GM23338 (cell line): ENCODE measurements at regions not wholly inside any gene's neighbourhood (a gene's known extent, or its start where the extent isn't known, plus 50 kb on each side); places are given as distances from the start of the nearest gene placed in this dataset.
A peak's percentile ranks its signal among the peaks of the same experiment; 100 is the strongest.

Source experiments
- ATAC-seq: fragments of 200-7000 bp; cut with Tn5 transposase; 3 replicates; pipeline ENCODE4 v1.9.1; 2020
- DNase-seq: peaks from one replicate; pipeline ENCODE4 v3.0.0-alpha.2; 2015; ENCODE audit warnings: low spot score
- H2AFZ ChIP-seq: fragments of 200-600 bp; sonication (generic); 2 replicates; pipeline ENCODE4 v1.8.0; 2016; ENCODE audit warnings: antibody characterized with exemption, mild to moderate bottlenecking, moderate library complexity
- H3F3A ChIP-seq: fragments of 200-600 bp; sonication (generic); replicated peaks from 2 replicates; pipeline ENCODE4 v1.8.0; 2017; ENCODE audit warnings: antibody characterized with exemption, mixed run types, low read depth
- H3K27ac ChIP-seq: fragments of 200-600 bp; sonication (generic); 2 replicates; pipeline ENCODE4 v1.6.1; 2016; ENCODE audit warnings: low read depth
- H3K27me3 ChIP-seq: fragments of 200-600 bp; sonication (generic); 2 replicates; pipeline ENCODE4 v1.8.0; 2016; ENCODE audit warnings: mild to moderate bottlenecking, mixed run types, moderate library complexity; ENCODE audit not compliant: insufficient read depth
- H3K36me3 ChIP-seq: fragments of 200-600 bp; sonication (generic); 2 replicates; pipeline ENCODE4 v1.8.0; 2016; ENCODE audit warnings: mild to moderate bottlenecking; ENCODE audit not compliant: insufficient read depth
- H3K4me1 ChIP-seq: fragments of 200-600 bp; sonication (generic); 2 replicates; pipeline ENCODE4 v1.8.0; 2016; ENCODE audit warnings: mild to moderate bottlenecking, moderate library complexity; ENCODE audit not compliant: insufficient read depth
- H3K4me2 ChIP-seq: fragments of 200-600 bp; sonication (generic); 2 replicates; pipeline ENCODE4 v1.7.1; 2017; ENCODE audit warnings: mixed run types
- H3K4me3 ChIP-seq: fragments of 200-600 bp; sonication (generic); 2 replicates; pipeline ENCODE4 v1.6.1; 2016; ENCODE audit warnings: mixed run types
- H3K79me2 ChIP-seq: fragments of 200-600 bp; sonication (generic); replicated peaks from 2 replicates; pipeline ENCODE4 v1.8.0; 2017; ENCODE audit warnings: mild to moderate bottlenecking; ENCODE audit not compliant: insufficient read depth
- H3K9me2 ChIP-seq: fragments of 200-600 bp; sonication (generic); 2 replicates; pipeline ENCODE4 v1.8.0; 2017; ENCODE audit not compliant: insufficient read depth
- H4K20me1 ChIP-seq: fragments of 200-600 bp; sonication (generic); replicated peaks from 2 replicates; pipeline ENCODE4 v1.8.0; 2017; ENCODE audit warnings: mild to moderate bottlenecking; ENCODE audit not compliant: insufficient read depth
- H3K27ac Mint-ChIP-seq: 2 replicates; pipeline ENCODE4 v1.8.0; 2020; ENCODE audit warnings: inconsistent platforms, mild to moderate bottlenecking, moderate library complexity, mixed read lengths
- H3K27me3 Mint-ChIP-seq: 3 replicates; pipeline ENCODE4 v1.8.0; 2022; ENCODE audit warnings: low read depth, mild to moderate bottlenecking, moderate library complexity, mixed read lengths, inconsistent platforms; ENCODE audit not compliant: insufficient read depth, poor library complexity
- H3K36me3 Mint-ChIP-seq: 3 replicates; pipeline ENCODE4 v1.8.0; 2021; ENCODE audit warnings: low read depth, mild to moderate bottlenecking, inconsistent platforms, moderate library complexity, mixed read lengths
- H3K4me1 Mint-ChIP-seq: 3 replicates; pipeline ENCODE4 v1.8.0; 2020; ENCODE audit warnings: mild to moderate bottlenecking, inconsistent platforms, mixed read lengths
- H3K4me3 Mint-ChIP-seq: 3 replicates; pipeline ENCODE4 v1.8.0; 2021; ENCODE audit warnings: moderate library complexity, mild to moderate bottlenecking, inconsistent platforms, mixed read lengths
- H3K9me3 Mint-ChIP-seq: 3 replicates; pipeline ENCODE4 v1.8.0; 2020; ENCODE audit warnings: moderate library complexity, mild to moderate bottlenecking, inconsistent platforms, mixed read lengths
- CREB1 ChIP-seq: fragments of 250-450 bp; sonication (Bioruptor Pico); IDR thresholded peaks from 2 replicates; pipeline ENCODE4 v1.5.0; 2020; ENCODE audit warnings: low read depth, mild to moderate bottlenecking, moderate library complexity
- ETS1 ChIP-seq: IDR thresholded peaks from 2 replicates; pipeline ENCODE4 v1.6.1; 2016; ENCODE audit warnings: antibody characterized with exemption
- EZH2 ChIP-seq: fragments of 200-600 bp; sonication (generic); IDR thresholded peaks from one replicate; pipeline ENCODE4 v1.8.0; 2017; ENCODE audit warnings: antibody characterized with exemption, mild to moderate bottlenecking, low read depth; ENCODE audit not compliant: unreplicated experiment
- EZH2phosphoT487 ChIP-seq: fragments of 200-600 bp; sonication (generic); IDR thresholded peaks from one replicate; pipeline ENCODE4 v1.8.1; 2018; ENCODE audit warnings: antibody characterized with exemption; ENCODE audit not compliant: unreplicated experiment
- POLR2AphosphoS5 ChIP-seq: IDR thresholded peaks from 2 replicates; pipeline ENCODE4 v1.6.1; 2016; ENCODE audit warnings: antibody characterized with exemption, low read depth
- STAT1 ChIP-seq: IDR thresholded peaks from one replicate; pipeline ENCODE4 v1.6.1; 2016; ENCODE audit warnings: antibody characterized with exemption; ENCODE audit not compliant: unreplicated experiment
- ZNF114 ChIP-seq: fragments of 250-450 bp; sonication (Bioruptor Pico); IDR thresholded peaks from 2 replicates; pipeline ENCODE4 v1.5.0; 2020; ENCODE audit warnings: mild to moderate bottlenecking, moderate library complexity
- ZNF331 ChIP-seq: fragments of 250-450 bp; sonication (Bioruptor Pico); IDR thresholded peaks from 2 replicates; pipeline ENCODE4 v1.5.0; 2020; ENCODE audit warnings: low read depth, mild to moderate bottlenecking, moderate library complexity
- TF ChIP-seq, protein P1 (sequence below): IDR thresholded peaks from one replicate; pipeline ENCODE4 v1.6.1; 2018; ENCODE audit warnings: antibody characterized with exemption; ENCODE audit not compliant: unreplicated experiment
- TF ChIP-seq, protein P2 (sequence below): fragments of 250-450 bp; sonication (Bioruptor Pico); IDR thresholded peaks from 2 replicates; pipeline ENCODE4 v1.5.0; 2020; ENCODE audit warnings: mild to moderate bottlenecking, moderate library complexity

GRCh38 chr4:31160146-31160545 lies 440.0 kb downstream of the PCDH7 start:
- no peak overlapping the region for H3K4me3 Mint-ChIP-seq
- Histone ChIP-seq H3K79me2 (no peaks in the 10 kb centered on the region), H3F3A (no peaks in the 10 kb centered on the region), H3K27ac (no peak overlapping the region), H3K4me3 (no peak overlapping the region), H3K4me1 (no peaks in the 10 kb centered on the region), H2AFZ (no peak overlapping the region), H3K9me2 (no peaks in the 10 kb centered on the region), H3K4me2 (no peak overlapping the region), H3K27me3 (no peaks in the 10 kb centered on the region), H3K36me3 (no peaks in the 10 kb centered on the region), H4K20me1 (no peaks in the 10 kb centered on the region)
- ATAC-seq = no peak
- no peaks in the 10 kb centered on the region for H3K27me3 Mint-ChIP-seq
- H3K27ac Mint-ChIP-seq = no peak overlapping the region
- no peaks in the 10 kb centered on the region for H3K36me3 Mint-ChIP-seq
- DNase-seq = no peak
- peaks cover 8% of the 10 kb centered on the region for H3K4me1 Mint-ChIP-seq
- H3K9me3 Mint-ChIP-seq = no peaks in the 10 kb centered on the region
- no peak for TF ChIP-seq CREB1 (CRISPR knock-in tag)
- TF ChIP-seq EZH2phosphoT487 = no peak
- TF ChIP-seq POLR2AphosphoS5 = no peak
- TF ChIP-seq EZH2 = no peak
- no peak for TF ChIP-seq ETS1
- no peak for TF ChIP-seq STAT1

DNA sequence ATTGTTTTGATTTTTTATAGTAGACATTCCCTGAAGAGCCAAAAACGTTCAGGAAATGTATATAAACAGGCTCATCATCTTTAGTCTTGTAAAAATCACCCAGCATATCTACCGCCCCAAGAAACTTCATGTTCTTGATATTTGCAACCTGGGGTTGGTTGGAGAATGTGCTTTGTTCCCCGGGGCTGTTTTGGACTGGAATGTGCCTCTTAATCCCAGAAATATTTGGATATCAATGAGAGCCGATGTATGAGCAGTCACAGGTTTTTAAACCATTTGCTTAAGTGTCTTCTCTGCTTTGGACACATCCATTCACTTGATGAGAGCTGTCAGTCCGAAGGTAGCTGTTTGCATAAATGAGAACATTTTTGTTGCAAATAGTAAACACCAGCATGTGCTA lies 449.7 kb downstream of the PCDH7 start:
- 0 out of 2 replicates have a peak overlapping the region, but pooled peaks have one; percentile 16 for H3K27ac Mint-ChIP-seq
- no peak for DNase-seq
- H3F3A ChIP-seq = no peaks in the 10 kb centered on the region
- H3K27ac ChIP-seq = no peak overlapping the region
- H3K79me2 ChIP-seq = no peaks in the 10 kb centered on the region
- no peaks in the 10 kb centered on the region for H3K27me3 ChIP-seq
- H3K4me2 ChIP-seq = no peak overlapping the region
- no peak overlapping the region for H3K4me3 ChIP-seq
- no peaks in the 10 kb centered on the region for H3K36me3 Mint-ChIP-seq
- no peak for ATAC-seq
- no peaks in the 10 kb centered on the region for H3K36me3 ChIP-seq
- peaks cover 3% of the 10 kb centered on the region; the same call in 1 of the 2 replicates for H3K9me2 ChIP-seq
- H3K27me3 Mint-ChIP-seq = peaks cover 2% of the 10 kb centered on the region
- H3K4me1 ChIP-seq = peaks cover 14% of the 10 kb centered on the region
- no peaks in the 10 kb centered on the region for H4K20me1 ChIP-seq
- H3K4me1 Mint-ChIP-seq = peaks cover 9% of the 10 kb centered on the region; the same call in 2 of the 3 replicates
- H3K9me3 Mint-ChIP-seq = no peaks in the 10 kb centered on the region
- H3K4me3 Mint-ChIP-seq = no peak overlapping the region
- H2AFZ ChIP-seq = peak overlapping the region; percentile 90
- TF ChIP-seq EZH2phosphoT487 (no peak), ETS1 (no peak), ZNF331 (CRISPR knock-in tag) (no peak), POLR2AphosphoS5 (no peak), EZH2 (no peak), ZNF114 (no peak)
- TF ChIP-seq, protein P1, sequence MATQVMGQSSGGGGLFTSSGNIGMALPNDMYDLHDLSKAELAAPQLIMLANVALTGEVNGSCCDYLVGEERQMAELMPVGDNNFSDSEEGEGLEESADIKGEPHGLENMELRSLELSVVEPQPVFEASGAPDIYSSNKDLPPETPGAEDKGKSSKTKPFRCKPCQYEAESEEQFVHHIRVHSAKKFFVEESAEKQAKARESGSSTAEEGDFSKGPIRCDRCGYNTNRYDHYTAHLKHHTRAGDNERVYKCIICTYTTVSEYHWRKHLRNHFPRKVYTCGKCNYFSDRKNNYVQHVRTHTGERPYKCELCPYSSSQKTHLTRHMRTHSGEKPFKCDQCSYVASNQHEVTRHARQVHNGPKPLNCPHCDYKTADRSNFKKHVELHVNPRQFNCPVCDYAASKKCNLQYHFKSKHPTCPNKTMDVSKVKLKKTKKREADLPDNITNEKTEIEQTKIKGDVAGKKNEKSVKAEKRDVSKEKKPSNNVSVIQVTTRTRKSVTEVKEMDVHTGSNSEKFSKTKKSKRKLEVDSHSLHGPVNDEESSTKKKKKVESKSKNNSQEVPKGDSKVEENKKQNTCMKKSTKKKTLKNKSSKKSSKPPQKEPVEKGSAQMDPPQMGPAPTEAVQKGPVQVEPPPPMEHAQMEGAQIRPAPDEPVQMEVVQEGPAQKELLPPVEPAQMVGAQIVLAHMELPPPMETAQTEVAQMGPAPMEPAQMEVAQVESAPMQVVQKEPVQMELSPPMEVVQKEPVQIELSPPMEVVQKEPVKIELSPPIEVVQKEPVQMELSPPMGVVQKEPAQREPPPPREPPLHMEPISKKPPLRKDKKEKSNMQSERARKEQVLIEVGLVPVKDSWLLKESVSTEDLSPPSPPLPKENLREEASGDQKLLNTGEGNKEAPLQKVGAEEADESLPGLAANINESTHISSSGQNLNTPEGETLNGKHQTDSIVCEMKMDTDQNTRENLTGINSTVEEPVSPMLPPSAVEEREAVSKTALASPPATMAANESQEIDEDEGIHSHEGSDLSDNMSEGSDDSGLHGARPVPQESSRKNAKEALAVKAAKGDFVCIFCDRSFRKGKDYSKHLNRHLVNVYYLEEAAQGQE = no peak
- TF ChIP-seq, protein P2, sequence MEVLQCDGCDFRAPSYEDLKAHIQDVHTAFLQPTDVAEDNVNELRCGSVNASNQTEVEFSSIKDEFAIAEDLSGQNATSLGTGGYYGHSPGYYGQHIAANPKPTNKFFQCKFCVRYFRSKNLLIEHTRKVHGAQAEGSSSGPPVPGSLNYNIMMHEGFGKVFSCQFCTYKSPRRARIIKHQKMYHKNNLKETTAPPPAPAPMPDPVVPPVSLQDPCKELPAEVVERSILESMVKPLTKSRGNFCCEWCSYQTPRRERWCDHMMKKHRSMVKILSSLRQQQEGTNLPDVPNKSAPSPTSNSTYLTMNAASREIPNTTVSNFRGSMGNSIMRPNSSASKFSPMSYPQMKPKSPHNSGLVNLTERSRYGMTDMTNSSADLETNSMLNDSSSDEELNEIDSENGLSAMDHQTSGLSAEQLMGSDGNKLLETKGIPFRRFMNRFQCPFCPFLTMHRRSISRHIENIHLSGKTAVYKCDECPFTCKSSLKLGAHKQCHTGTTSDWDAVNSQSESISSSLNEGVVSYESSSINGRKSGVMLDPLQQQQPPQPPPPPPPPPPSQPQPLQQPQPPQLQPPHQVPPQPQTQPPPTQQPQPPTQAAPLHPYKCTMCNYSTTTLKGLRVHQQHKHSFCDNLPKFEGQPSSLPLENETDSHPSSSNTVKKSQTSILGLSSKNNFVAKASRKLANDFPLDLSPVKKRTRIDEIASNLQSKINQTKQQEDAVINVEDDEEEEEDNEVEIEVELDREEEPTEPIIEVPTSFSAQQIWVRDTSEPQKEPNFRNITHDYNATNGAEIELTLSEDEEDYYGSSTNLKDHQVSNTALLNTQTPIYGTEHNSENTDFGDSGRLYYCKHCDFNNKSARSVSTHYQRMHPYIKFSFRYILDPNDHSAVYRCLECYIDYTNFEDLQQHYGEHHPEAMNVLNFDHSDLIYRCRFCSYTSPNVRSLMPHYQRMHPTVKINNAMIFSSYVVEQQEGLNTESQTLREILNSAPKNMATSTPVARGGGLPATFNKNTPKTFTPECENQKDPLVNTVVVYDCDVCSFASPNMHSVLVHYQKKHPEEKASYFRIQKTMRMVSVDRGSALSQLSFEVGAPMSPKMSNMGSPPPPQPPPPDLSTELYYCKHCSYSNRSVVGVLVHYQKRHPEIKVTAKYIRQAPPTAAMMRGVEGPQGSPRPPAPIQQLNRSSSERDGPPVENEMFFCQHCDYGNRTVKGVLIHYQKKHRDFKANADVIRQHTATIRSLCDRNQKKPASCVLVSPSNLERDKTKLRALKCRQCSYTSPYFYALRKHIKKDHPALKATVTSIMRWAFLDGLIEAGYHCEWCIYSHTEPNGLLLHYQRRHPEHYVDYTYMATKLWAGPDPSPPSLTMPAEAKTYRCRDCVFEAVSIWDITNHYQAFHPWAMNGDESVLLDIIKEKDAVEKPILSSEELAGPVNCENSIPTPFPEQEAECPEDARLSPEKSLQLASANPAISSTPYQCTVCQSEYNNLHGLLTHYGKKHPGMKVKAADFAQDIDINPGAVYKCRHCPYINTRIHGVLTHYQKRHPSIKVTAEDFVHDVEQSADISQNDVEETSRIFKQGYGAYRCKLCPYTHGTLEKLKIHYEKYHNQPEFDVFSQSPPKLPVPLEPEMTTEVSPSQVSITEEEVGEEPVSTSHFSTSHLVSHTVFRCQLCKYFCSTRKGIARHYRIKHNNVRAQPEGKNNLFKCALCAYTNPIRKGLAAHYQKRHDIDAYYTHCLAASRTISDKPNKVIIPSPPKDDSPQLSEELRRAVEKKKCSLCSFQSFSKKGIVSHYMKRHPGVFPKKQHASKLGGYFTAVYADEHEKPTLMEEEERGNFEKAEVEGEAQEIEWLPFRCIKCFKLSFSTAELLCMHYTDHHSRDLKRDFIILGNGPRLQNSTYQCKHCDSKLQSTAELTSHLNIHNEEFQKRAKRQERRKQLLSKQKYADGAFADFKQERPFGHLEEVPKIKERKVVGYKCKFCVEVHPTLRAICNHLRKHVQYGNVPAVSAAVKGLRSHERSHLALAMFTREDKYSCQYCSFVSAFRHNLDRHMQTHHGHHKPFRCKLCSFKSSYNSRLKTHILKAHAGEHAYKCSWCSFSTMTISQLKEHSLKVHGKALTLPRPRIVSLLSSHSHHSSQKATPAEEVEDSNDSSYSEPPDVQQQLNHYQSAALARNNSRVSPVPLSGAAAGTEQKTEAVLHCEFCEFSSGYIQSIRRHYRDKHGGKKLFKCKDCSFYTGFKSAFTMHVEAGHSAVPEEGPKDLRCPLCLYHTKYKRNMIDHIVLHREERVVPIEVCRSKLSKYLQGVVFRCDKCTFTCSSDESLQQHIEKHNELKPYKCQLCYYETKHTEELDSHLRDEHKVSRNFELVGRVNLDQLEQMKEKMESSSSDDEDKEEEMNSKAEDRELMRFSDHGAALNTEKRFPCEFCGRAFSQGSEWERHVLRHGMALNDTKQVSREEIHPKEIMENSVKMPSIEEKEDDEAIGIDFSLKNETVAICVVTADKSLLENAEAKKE (CRISPR knock-in tag) = no peak
